ENCODE measurements at regions not wholly inside any gene's neighbourhood (a gene's known extent, or its start where the extent isn't known, plus 50 kb on each side); places are given as distances from the start of the nearest gene placed in this dataset.

GRCh38 chr11:112625814-112626213, 335.4 kb upstream of the NCAM1 start:
- DNase-seq, result no peak
- H3K36me3 ChIP-seq, result no peaks in the 10 kb centered on the region
- H3K9me3 ChIP-seq, result no peaks in the 10 kb centered on the region
- H3K27ac ChIP-seq, result no peak overlapping the region
- TF ChIP-seq CTCF (IDR thresholded peaks at IDR 0.05) (no peak), POLR2A (IDR thresholded peaks at IDR 0.05) (no peak)
- H3K27me3 ChIP-seq, result no peaks in the 10 kb centered on the region
- intact Hi-C loops (cut with DNase I; ENCODE audit: low total_unique reads), result no loop called here
- peaks cover 0 to 8% of the 10 kb centered on the region in 2 donors for H3K4me1 ChIP-seq
- H3K4me3 ChIP-seq, result no peak overlapping the region

DNA sequence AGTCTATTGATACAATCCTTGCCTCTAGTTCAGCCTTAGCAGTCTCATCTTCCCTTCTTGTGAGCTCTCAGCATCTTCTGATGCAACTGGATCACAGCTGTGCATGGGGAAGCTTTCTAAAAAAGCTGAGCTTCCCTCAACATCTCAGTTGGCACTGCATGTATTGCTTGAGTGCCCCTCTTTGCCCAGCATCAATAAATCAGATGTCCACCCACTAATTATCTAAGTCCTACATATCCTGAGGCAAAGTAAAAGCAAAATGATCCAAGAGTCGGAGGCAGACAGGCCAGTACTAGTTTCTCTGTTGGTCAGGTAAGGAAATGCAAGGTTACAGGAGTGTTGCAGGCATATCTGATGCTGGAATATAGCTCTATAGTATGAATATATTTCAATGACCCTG, 334.5 kb upstream of the NCAM1 start:
- Histone ChIP-seq H3K4me3 (no peak overlapping the region), H3K27me3 (no peaks in the 10 kb centered on the region), H3K9me3 (no peaks in the 10 kb centered on the region), H3K36me3 (no peaks in the 10 kb centered on the region), H3K4me1 (peaks cover 0 to 8% of the 10 kb centered on the region in 2 donors), H3K27ac (no peak overlapping the region)
- DNase-seq, result no peak
- TF ChIP-seq CTCF (IDR thresholded peaks at IDR 0.05) (no peak), POLR2A (IDR thresholded peaks at IDR 0.05) (no peak)
- intact Hi-C loops (cut with DNase I; ENCODE audit: low total_unique reads), result no loop called here

DNA sequence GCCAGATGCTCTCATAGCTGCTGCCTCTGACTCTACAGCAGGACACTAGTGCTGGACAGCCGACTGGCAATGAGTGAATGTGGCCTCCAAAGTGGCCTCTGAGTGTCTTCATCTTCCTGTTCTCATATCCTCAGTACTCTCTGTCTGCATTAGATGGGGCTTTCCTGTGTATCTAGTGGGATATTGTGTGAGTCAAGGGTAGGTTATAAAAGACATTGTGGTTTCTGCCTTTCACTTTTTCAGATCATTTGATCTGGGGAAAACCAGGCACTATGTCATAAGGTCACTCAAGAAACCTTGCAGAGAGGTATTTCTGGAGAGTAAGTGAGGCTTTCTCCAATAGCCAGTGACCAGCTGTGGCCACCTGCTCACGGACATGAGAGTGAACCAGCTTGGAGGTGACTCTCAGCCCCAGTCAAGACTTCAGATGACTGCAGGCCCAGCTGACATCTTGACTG, 333.6 kb upstream of the NCAM1 start:
- no peak overlapping the region for H3K27ac ChIP-seq
- no peaks in the 10 kb centered on the region for H3K9me3 ChIP-seq
- no peak for DNase-seq
- no peak overlapping the region for H3K4me3 ChIP-seq
- intact Hi-C loops (cut with DNase I; ENCODE audit: low total_unique reads), result no loop called here
- H3K27me3 ChIP-seq, result no peaks in the 10 kb centered on the region
- no peaks in the 10 kb centered on the region for H3K36me3 ChIP-seq
- peaks cover 0 to 8% of the 10 kb centered on the region in 2 donors for H3K4me1 ChIP-seq
- TF ChIP-seq POLR2A (IDR thresholded peaks at IDR 0.05) (no peak), CTCF (IDR thresholded peaks at IDR 0.05) (no peak)

- intact Hi-C loops (cut with DNase I; ENCODE audit: low total_unique reads), result no loop called here
- no peaks in the 10 kb centered on the region for H3K9me3 ChIP-seq
- H3K27ac ChIP-seq, result no peak overlapping the region
- no peaks in the 10 kb centered on the region for H3K27me3 ChIP-seq
- no peak overlapping the region for H3K4me3 ChIP-seq
- no peaks in the 10 kb centered on the region for H3K36me3 ChIP-seq
- H3K4me1 ChIP-seq, result peaks cover 0 to 4% of the 10 kb centered on the region in 2 donors
- TF ChIP-seq CTCF (IDR thresholded peaks at IDR 0.05) (no peak), POLR2A (IDR thresholded peaks at IDR 0.05) (no peak)
- no peak for DNase-seq
Measured at GRCh38 chr11:112628676-112629075, 332.5 kb upstream of the NCAM1 start.

DNA sequence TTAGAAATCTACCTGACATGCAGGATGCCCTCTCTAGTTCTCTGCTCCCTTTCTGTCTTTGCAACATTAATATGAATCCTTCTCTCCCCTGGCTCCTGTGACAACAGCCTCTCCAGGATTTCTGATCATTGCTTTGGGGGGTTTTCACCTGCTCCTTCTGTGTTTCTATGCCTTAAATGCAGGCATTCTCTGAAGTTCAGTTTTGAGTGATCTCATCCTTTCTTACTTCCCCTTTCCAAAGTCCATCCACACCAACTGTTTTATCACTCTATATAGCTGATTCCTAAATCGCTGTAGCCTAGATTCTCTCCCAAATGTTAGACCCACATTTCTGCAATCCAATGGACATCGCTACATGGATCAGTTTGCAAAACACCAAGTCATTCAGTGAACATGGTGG, 330.7 kb upstream of the NCAM1 start:
- H3K4me3 ChIP-seq, result no peak overlapping the region
- no peak overlapping the region for H3K27ac ChIP-seq
- no peak for TF ChIP-seq CTCF (IDR thresholded peaks at IDR 0.05)
- intact Hi-C loops (cut with DNase I; ENCODE audit: low total_unique reads), result no loop called here
- H3K36me3 ChIP-seq, result no peaks in the 10 kb centered on the region
- DNase-seq, result no peak
- no peaks in the 10 kb centered on the region for H3K4me1 ChIP-seq
- no peaks in the 10 kb centered on the region for H3K27me3 ChIP-seq
- no peaks in the 10 kb centered on the region for H3K9me3 ChIP-seq
